ENCODE measurements at regions not wholly inside any gene's neighbourhood (a gene's known extent, or its start where the extent isn't known, plus 50 kb on each side); places are given as distances from the start of the nearest gene placed in this dataset.
"Not testable (repeated sequence)": the region's sequence is repeated elsewhere in the genome, so short reads cannot be mapped to it uniquely, and the experiment has no call there.

DNA sequence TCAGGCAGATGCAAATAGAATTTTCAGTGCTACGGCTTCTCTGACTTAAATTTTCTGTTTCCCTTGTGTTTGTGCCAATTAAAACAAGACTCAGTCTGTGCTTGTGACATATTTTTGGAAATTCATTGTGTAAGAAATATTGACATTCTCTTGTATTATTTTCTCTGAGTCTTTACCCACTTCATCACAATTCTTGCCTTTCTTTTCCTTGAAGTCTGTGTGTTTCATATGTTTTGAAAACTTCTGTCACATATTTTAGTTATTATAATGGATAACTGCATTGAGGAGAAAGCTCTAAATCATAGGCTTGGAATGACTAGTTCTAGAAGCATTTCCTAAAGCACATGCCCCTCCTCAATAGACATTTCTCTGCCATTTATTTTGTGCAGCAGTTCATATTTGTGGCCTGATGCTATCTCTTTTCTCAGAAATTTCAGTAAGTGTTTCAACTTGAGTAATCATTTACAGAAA is 206.6 kb downstream of the PALM2AKAP2 start:
- DNase-seq: no peak

DNA sequence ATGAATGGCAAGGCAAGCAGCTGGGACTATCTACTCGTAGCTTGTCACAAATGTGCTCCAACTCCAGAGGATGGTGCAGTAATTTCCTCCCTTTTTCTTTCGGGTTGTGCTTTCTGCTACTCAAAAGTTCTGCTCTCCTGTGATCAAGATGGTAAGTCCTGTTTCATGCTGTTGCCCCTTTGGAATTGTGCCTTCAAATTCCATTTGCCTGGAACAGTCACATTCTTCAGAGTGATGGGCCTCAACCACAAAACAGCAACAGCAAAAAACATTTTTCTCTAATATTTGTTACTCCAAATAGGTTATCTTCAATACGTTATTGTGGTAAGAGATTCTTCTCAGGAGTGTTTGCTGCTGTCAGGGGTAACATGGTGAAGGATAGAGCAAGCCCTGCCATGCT is 209.3 kb downstream of the PALM2AKAP2 start:
- DNase-seq: no peak

DNA sequence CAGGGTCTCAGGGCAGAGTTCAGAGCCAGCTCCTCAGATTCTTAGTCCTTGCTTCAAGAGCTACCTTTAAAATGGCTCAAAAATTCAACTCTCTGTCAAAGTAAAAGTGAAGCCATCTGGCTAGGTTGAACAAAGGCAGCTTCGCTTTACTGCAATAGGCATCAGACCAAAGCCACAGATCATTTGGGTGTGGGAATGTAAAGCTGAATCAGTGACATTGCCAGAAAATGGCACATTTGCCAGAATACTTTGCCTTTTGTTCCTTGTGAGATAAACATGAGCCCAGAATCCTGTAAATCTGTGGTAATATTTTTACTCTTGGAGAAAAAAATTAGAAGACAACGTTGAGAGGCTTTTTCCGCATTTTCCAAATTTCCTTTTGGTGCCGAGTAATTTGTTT is 210.5 kb downstream of the PALM2AKAP2 start:
- no peak for DNase-seq

DNA sequence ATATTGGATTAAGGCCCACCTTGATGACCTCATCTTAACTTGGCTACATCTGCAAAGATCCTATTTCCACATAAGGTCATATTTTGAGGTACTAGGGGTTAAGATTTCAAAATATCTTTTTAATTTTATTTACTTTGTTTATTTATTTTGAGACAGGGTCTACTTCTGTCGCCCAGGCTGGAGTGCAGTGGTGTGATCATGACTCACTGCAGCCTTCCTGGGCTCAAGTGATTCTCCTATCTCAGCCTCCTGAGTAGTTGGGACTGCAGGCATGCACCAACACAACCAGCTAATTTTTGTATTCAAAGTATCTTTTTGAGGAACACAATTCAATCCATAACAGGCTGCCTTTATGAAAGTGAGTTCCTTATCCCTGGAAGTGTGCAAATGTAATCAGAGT is 212.3 kb downstream of the PALM2AKAP2 start:
- DNase-seq: no peak

DNA sequence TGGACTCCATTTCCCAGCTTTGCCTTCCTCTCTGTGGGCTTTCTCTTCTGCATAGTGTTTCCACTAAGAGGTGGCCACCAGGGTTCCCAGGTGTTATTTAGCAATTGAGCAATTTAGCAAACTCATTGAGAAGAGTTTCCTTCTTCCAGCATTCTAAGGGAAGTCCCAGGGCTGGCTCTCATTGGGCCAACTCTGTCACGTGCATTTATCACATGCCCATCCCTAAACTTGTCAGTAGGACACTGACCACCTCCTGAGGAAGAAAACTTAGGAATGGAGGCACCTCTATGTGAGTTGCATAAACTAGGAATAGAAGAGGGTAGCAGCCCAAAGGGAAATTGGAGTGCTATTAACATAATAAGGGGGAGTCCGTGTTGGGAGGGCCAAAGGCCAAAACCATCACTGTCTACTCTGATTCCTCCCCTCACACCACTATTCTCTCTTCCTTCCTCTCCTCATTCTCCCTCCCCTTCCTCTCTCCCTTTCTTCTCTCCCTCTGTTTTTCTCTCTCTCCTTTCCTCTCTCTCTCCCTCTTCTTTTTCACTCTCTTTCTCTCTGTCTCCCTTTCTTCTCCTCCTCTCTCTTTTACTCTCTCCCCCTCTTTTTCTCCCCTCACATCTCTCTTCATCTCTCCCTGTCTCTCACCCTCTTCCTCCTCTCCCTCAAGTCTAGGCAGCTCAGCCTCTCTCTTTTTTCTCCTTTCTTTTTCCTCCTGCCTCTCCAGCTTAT is 213.4 kb downstream of the PALM2AKAP2 start:
- no peak for DNase-seq

DNA sequence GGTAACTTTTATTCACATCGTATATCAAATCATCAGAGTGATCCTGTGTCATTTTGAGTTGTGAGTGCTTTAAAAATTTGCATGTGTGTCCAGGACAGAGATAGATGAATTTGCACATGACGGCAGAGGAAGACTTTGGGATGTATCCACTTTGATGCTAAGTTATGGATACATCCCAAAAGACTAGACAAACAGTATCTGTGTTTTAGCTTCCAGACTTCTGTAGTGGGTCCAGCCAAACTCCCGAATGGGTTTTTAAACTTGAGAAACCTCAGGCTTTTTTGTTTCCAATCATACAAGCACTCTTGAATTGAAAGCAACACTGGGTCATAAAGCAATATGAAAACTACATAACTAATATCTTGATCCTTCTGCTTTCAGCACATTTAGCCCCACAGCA is 213.8 kb downstream of the C9orf152 start:
- DNase-seq: no peak

DNA sequence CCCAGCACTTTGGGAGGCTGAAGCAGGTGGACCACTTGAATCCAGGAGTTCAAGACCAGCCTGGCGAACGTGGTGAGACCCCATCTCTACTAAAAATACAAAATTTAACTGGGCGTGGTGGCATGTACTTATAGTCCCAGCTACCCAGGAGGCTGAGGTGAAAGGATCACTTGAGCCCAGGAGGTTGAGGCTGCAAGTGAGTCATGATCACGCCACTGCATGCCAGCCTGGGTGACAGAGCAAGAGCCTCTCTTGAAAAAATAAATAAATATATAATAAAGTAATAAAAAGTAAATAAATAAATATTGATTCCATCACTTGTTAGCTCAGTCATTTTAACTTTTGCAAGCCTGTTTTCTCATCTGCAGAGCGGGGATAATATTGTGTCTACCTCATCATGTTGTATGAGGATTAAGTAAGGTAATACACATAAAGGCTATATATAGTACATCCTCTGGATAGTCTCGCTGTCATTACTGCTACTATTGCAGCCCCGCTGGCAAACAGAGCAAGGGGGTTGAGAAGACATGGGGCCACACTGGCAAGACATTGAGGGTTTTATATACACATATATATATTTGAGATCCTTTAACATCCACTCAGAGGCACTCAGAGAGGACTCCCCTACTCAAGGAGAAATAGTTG is 210.9 kb downstream of the C9orf152 start:
- DNase-seq: no peak

DNA sequence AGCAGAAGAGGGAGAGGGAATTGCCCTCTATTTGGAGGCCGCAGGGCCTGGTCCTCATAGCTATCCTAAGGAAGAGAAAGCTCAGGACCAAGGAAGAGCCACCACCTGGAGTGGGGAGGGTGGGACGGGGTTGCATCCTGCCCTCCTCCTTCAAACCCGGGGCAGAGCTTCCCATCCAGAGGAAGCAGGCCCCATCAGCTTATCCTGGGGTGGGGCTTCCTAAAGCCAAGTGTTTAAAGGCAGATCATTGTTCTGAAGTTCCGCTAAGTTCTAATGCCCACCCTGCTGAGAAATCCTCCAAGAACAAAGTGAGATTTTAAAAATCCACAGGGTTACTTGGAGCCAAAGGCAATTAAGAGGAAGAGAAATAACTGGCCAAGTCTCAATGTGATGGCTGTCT is 210.3 kb downstream of the C9orf152 start:
- no peak for DNase-seq

DNA sequence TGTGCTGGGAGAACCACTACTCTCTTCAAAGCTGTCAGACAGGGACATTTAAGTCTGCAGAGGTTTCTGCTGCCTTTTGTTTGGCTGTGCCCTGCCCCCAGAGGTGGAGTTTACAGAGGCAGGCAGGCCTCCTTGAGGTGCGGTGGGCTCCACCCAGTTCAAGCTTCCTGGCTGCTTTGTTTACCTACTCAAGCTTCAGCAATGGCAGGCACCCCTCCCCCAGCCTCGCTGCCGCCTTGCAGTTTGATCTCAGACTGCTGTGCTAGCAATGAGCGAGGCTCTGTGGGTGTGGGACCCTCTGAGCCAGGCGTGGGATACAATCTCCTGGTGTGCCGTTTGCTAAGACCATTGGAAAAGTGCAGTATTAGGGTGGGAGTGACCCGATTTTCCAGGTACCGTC is 202.4 kb downstream of the C9orf152 start:
- DNase-seq: not testable (repeated sequence)

DNA sequence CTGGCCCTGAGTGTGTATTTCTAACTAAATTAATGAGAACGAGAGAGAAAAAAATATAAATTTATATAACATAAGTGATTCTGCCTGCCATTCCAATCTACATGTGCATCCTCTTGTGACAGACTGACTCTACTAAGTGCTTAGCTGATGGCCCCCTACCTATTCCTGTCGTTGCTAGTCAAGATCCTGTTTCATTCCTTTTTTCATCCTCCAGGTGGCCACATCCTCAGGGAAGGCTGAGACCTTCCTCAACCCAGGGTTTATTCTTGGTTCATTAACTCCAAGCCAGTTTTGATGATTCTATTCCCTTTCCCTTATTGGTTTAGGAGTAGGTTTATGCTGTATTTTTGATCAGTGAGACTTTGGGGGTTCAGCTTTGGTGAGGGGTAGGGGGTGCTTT is 201.3 kb downstream of the C9orf152 start:
- DNase-seq: no peak

DNA sequence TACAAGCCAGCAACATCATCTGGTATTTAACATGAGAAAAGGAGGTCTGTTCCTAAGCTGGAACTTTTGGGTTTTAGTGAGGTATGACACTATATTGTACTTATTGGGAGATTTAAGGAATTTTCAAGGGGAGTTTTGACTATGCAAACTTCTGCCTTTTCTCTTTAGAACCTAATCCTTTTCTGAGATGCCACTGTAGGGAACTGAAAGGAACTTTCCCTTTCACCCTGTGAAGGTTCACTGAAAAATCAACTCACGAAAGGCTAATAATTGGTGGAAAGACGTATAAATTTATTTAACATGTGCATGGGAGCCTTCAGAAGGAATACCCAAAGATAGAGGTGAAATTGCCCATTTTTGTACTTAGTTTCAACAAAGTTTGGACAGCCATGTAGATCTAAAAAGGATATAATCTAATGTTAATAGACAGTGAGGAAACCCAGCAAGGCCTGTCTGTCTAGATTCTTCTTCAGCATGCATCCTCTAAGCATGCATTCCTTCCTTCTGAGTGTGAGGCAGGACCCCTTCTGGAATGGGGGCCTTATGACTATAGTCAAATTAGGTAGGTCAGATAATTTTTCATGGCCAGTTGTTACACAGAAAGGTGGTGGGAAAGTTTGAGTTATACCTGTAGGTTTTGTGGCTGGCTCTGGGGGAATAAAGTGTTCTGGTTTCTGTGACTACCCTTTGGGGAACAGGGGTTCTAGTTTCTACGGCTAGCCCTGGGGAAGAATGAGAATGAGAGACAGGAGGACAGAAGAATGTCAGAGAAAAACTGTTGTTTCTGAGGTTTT is 200.3 kb downstream of the C9orf152 start:
- no peak for DNase-seq

DNA sequence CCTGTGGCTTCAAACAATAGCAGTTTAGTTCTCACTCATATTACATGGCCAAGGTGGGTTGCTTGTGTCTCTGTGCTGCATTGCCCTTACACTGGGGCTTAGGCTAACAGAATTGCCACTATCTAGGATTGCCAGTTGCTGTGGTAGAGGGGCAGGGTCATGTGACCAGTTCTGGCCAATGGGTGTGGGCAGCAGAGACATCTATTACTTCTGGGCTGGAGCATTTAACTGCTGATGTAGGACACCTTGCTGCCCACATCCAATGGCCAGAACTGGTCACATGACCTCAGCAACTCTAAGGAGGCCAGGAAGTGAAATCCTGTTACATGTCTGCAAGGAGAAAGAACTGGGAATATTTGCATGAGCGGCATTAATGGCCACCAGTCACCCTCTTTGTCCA is 199.3 kb downstream of the C9orf152 start:
- DNase-seq: no peak

DNA sequence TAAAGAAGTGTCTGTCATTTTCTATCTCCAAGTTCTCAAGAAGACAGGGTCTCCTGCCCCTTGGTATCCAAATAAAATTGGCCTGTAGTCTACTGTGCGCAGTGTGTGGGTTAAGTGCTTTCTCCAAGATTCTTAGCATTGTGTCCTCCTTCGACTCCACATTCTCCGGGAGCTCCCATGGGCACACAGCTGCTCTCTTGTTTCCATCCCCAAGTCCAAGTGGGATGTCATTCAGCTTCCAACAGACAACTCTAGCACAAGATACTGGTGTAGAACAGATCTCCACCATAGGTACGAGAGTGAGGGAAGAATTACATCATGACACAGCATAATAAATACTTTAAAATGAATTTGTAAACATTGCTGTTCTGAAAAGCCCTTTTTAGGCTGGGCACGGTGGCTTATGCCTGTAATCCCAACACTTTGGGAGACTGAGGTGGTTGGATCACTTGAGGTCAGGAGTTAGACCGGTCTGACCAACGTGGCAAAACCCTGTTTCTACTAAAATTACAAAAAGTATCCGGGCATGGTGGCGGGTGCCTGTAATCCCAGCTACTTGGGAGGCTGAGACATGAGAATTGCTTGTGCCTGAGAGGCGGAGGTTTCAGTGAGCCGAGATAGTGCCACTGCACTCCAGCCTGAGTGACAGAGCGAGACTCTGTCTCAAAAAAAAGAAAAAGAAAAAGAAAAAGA is 196.2 kb downstream of the C9orf152 start:
- DNase-seq: no peak

DNA sequence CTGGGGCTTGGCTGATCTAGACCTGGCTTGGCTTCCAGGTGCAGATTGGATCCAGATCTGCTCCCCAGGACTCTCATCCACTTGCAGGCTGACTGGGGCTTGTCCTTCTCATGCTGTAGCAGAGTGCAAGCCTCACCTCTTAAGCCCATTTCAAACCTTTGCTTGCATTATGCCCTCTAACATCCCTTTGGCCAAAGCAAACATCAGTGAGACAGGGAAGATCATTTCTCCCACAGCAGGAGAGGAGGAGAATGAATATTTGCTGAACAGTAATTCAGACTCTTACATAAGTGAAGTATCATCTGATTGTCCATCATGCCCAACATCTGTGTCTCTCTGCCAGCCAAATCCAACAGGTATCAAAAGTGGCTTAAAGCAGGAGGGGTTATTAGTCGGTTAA is 194.9 kb downstream of the C9orf152 start:
- DNase-seq: no peak

DNA sequence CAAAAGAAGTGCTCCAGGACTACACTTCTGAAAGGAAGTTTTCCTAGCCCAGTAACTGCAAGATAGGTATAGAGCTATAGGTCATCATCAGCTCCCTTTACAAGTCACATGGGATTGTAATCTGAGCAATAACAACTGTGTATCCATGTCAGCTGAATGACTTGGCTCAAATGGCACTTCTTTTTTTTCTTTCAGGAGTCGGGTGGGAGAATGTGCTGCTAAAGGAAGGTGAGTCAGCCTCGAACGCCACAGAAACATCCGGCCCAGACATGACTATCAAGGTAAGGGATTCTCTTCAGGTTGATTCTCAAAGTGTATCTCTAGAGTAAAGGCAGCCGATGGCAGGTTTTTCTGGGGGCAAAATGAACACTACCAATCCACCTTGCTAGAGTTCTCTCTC is 192.2 kb downstream of the C9orf152 start:
- peak; percentile 3 for DNase-seq

DNA sequence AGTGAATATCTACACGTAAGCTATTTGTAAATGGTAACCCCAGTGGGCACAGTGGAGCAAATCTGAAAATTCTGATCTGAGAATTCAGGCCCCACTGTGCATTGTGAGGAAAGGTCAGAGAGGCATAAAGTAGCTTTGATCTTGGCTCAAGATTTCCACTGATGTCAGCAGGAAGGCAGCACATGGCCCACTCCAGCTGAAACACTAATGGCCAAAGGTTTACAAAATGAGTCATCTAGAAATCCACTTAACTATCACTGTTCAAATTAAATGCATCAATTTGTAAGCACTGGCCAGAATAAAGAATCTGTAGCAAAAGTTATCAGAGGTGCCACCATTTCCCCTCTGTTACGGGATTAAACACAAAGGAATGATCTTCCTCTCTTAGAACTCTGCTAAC is 191.6 kb downstream of the C9orf152 start:
- no peak for DNase-seq

DNA sequence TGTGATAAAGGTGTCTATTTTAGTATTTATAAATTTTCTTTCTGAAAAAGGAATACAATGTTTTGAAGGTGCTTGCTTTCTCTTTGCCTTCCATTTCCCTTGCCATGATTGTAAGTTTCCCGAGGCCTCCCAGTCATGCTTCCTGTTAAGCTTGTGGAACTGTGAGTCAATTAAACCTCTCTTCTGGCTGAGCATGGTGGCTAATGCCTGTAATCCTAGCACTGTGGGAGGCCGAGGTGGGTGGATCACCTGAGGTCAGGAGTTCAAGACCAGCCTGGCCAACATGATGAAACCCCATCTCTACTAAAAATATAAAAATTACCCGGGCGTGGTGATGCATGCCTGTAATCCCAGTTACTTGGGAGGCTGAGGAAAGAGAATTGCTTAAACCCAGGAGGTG is 187.7 kb downstream of the C9orf152 start:
- not testable (repeated sequence) for DNase-seq

DNA sequence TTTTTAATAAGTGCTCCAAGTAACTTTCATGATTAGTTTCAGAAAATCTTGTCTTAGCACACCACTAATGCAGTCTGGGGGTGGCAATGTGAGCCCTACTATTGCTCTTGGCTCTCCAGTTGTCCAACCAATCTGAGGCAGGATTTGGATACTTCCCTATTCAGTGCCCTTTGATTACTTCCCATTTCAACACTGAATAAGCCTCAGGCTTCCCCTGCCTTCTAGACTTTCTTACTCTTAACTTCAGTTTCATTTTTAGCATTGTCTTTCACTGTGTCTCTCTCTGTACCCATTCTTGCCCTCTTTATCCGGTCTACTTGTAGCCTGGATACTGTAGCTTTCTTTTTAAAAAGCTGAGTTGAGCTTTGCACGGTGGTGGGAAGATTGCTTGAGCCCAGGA is 186.1 kb downstream of the C9orf152 start:
- no peak for DNase-seq

DNA sequence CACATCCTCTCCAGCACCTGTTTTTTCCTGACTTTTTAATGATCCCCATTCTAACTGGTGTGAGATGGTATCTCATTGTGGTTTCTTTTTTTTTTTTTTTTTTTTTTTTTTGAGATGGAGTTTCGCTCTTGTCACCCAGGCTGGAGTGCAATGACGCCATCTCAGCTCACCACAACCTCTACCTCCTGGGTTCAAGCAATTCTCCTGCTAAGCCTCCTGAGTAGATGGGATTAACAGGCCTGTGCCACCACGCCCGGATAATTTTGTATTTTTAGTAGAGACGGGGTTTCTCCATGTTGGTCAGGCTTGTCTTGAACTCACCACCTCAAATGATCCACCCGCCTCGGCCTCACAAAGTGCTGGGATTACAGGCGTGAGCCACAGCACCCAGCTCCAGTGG is 184.7 kb downstream of the C9orf152 start:
- not testable (repeated sequence) for DNase-seq

DNA sequence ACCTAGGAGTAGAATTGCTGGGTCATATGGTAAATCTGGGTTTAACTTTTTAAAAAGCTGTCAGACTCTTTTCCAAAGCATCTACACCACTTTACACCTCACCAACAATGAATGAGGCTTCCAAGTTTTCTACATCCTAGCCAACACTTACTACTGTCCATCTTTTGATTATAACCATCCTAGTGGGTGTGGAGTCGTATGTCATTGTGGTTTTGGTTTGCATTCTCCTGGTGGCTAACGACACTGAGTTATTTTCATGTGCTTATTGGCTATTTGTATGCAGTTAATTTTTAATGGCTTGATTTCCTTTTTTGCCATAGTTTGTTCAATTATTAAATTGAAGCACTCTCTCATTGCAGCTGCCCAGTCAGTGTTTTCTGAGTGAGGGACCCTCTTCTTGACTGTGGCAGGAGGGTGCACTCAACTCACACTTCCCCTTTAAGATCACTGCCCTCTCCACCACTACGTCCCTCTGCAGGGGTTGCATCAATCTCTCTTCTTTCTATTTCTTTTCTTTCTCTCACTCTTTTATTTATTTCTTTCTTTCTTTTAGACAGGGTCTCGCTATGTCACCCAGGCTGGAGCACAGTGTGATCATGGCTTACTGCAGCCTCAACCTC is 182.3 kb downstream of the C9orf152 start:
- no peak for DNase-seq

DNA sequence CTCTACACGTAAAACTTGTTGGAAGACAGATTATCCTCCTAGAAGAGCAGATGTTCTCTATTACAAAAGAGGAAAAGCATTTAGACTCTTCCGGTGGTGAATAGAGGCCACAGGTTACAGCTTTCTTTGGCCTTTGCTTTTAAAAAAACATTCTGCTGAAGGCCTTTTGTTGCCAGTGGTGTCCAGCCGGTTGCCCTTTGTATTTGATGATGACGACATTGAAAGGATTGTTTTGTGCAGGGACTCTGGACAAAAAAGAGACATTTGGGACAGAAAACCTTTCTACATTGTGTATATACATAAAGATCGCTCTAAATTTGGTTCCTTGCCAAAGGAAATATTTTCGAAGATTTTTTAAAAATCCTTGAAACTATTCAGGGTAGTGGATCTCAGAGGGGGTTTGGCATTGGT is 180.3 kb downstream of the C9orf152 start:
- no peak for DNase-seq

DNA sequence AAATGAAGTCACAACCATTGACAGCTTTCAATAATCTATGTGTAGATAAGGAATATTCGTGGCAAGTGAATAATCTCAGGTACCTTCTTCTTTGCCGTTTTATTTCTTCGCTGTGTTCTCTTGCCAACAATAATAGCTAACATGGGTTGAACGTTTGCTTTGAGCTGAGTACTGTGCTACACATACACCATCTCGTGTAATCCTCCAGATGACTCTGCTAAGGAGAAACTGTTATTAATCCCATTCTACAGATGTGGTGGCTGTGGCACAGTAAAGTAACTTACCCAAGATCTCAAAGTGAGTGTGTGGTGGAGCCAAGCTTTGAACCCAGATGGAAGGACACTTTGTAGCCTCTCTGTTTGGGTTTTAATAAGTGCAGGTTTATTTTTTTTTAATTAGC is 179.7 kb downstream of the C9orf152 start:
- no peak for DNase-seq

DNA sequence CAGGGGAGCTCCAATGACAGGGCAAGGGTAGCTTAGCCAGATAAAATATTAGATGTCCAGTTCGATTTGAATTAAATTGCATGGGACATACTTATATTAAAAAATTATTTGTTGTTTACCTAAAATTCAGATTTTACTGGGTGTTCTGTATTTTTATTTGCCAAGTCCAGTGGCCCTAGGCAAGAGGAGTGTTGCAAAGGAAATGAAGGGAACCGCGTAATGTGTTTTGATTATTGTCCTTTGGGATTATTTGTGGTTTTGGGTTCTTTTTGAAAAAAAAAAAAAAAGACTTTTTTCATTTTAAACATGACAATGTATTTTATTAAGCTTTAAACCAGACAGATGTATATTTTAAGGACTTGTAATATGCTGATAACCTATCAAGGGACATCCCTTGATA is 179.3 kb downstream of the C9orf152 start:
- no peak for DNase-seq
